ENCODE measurements at regions not wholly inside any gene's neighbourhood (a gene's known extent, or its start where the extent isn't known, plus 50 kb on each side); places are given as distances from the start of the nearest gene placed in this dataset.

DNA sequence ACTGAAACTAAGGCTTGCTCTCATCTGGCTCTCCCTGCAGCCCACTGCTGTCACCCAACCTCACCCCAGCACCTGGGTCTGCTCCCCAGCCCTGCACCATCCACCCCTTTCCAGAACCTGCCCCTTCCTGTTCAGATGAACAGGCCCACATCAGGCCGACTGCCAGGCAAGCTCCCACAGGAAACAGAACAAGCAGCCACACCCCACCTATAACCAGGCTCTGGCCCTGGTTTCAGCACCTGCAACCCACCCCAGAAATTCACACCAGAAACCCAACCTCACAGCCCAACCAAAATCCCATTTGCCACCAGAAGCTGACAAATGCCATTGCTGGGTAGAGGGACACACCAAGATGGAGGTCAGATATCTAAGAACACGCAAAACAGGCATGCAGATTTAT, 159.2 kb upstream of the ID2 start:
- TF ChIP-seq, protein P1, sequence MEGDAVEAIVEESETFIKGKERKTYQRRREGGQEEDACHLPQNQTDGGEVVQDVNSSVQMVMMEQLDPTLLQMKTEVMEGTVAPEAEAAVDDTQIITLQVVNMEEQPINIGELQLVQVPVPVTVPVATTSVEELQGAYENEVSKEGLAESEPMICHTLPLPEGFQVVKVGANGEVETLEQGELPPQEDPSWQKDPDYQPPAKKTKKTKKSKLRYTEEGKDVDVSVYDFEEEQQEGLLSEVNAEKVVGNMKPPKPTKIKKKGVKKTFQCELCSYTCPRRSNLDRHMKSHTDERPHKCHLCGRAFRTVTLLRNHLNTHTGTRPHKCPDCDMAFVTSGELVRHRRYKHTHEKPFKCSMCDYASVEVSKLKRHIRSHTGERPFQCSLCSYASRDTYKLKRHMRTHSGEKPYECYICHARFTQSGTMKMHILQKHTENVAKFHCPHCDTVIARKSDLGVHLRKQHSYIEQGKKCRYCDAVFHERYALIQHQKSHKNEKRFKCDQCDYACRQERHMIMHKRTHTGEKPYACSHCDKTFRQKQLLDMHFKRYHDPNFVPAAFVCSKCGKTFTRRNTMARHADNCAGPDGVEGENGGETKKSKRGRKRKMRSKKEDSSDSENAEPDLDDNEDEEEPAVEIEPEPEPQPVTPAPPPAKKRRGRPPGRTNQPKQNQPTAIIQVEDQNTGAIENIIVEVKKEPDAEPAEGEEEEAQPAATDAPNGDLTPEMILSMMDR (IDR thresholded peaks at IDR 0.05; ENCODE audit: low read length), result no peak
- TF ChIP-seq EZH2 (optimal IDR thresholded peaks at IDR 0.05; ENCODE audit: low read depth, low read length), result no peak
- TF ChIP-seq EZH2phosphoT487 (IDR thresholded peaks at IDR 0.05; ENCODE audit: low read length), result no peak
